Panc1 (cell line): ENCODE measurements at regions not wholly inside any gene's neighbourhood (a gene's known extent, or its start where the extent isn't known, plus 50 kb on each side); places are given as distances from the start of the nearest gene placed in this dataset.
"Not testable (repeated sequence)": the region's sequence is repeated elsewhere in the genome, so short reads cannot be mapped to it uniquely, and the experiment has no call there.

ENCODE experiments used
- ATAC-seq: fragments of 200-7000 bp; cut with Tn5 transposase; 2 replicates; pipeline ENCODE4 v1.9.1; 2020; ENCODE audit warnings: mild to moderate bottlenecking, moderate library complexity
- BruUV-seq: library from RNA; stranded (reverse); fragments of 400-500 nt; replicated peaks from 2 replicates; lab custom pipeline; 2021; lab: Mats Ljungman, UMichigan
- CTCF ChIA-PET: fragments of 300-600 bp; sonication (Branson Sonifier 250); formaldehyde crosslinking; loops from one replicate; lab custom pipeline; 2022; ENCODE audit warnings: antibody characterized with exemption; lab: Charles Lee
- POLR2A ChIA-PET: fragments of 300-600 bp; sonication (Branson Sonifier 250); formaldehyde crosslinking; loops from one replicate; lab custom pipeline; 2022; ENCODE audit warnings: antibody characterized with exemption; lab: Charles Lee
- DNase-seq: peaks from one replicate; pipeline ENCODE4 v3.0.0-alpha.2; 2010; ENCODE audit warnings: low read depth, low spot score
- H3K27ac ChIP-seq: 2 replicates; pipeline ENCODE4 v1.5.1; 2011; ENCODE audit warnings: mild to moderate bottlenecking, low read length, inconsistent platforms
- H3K27me3 ChIP-seq: fragments of 200-500 bp; sonication (Bioruptor generic); 2 replicates; pipeline ENCODE4 v1.6.0; 2014; ENCODE audit warnings: low read length, inconsistent platforms; ENCODE audit not compliant: control insufficient read depth, insufficient read depth
- H3K36me3 ChIP-seq: fragments of 200-500 bp; sonication (Bioruptor generic); 2 replicates; pipeline ENCODE4 v1.5.1; 2014; ENCODE audit warnings: inconsistent platforms, mild to moderate bottlenecking, low read length, moderate library complexity; ENCODE audit not compliant: control insufficient read depth, insufficient read depth
- H3K4me1 ChIP-seq: 2 replicates; pipeline ENCODE4 v1.5.1; 2011; ENCODE audit warnings: inconsistent platforms, mild to moderate bottlenecking, low read length, moderate library complexity; ENCODE audit not compliant: control insufficient read depth, insufficient read depth
- H3K4me3 ChIP-seq, 2 experiments: 2 replicates each; pipeline ENCODE4 v1.5.1; 2011 to 2012; ENCODE audit warnings: low read depth in 2 of 2, low read length in 2 of 2, mild to moderate bottlenecking in 2 of 2, inconsistent platforms in 1 of 2, moderate library complexity in 1 of 2
- H3K9me3 ChIP-seq: fragments of 200-500 bp; sonication (Bioruptor generic); 2 replicates; pipeline ENCODE4 v1.5.1; 2014; ENCODE audit warnings: low read depth, mild to moderate bottlenecking, inconsistent platforms, low read length, moderate library complexity; ENCODE audit not compliant: control insufficient read depth, insufficient read depth
- CTCF ChIP-seq: fragments of 450-650 bp; IDR thresholded peaks from 2 replicates; pipeline ENCODE4 v1.5.1; 2017; ENCODE audit warnings: mild to moderate bottlenecking
- POLR2AphosphoS5 ChIP-seq: IDR thresholded peaks from 2 replicates; pipeline ENCODE4 v1.6.1; 2012; ENCODE audit warnings: mild to moderate bottlenecking, low read depth, low read length, moderate library complexity
- REST ChIP-seq, 2 experiments: IDR thresholded peaks; 2 replicates each; pipeline ENCODE4 v1.6.1; 2011 to 2012; ENCODE audit warnings: low read depth in 2 of 2, control low read depth in 1 of 2, low read length in 1 of 2, mild to moderate bottlenecking in 1 of 2, moderate library complexity in 1 of 2; ENCODE audit not compliant: insufficient read depth in 1 of 2
- SIN3A ChIP-seq: IDR thresholded peaks from 2 replicates; pipeline ENCODE4 v1.6.1; 2012; ENCODE audit warnings: low read depth, mild to moderate bottlenecking, low read length, moderate library complexity, borderline replicate concordance; ENCODE audit not compliant: insufficient read depth
- TCF7L2 ChIP-seq: IDR thresholded peaks from 2 replicates; pipeline ENCODE4 v1.6.1; 2011; ENCODE audit warnings: mild to moderate bottlenecking, low read depth, low read length, inconsistent platforms
- in situ Hi-C: cut with HindIII; loops from 2 replicates; pipeline ENCODE4 v1.10.0; 2016; ENCODE audit warnings: low sequenced_read_pairs, low pct_unique_long_range_greater_than_20kb
- intact Hi-C: fragments of 100-400 bp; cut with micrococcal nuclease; formaldehyde crosslinking; loops from one replicate; pipeline ENCODE4 v1.10.0; 2022; ENCODE audit not compliant: unreplicated experiment

- H3K36me3 ChIP-seq: no peaks in the 10 kb centered on the region
- no peaks in the 10 kb centered on the region for H3K27me3 ChIP-seq
- no peak overlapping the region for H3K27ac ChIP-seq
- in situ Hi-C loops (no loop called here), intact Hi-C loops (no loop called here)
- ATAC-seq: no peak
- TF ChIP-seq TCF7L2 (no peak), SIN3A (no peak), REST (IDR thresholded peaks at IDR 0.05; ENCODE audit: insufficient read depth in 1 of 2, low read depth in 2 of 2, low read length in 1 of 2) (no peak), POLR2AphosphoS5 (no peak), CTCF (no peak)
- ChIA-PET CTCF (no interaction called here), POLR2A (no interaction called here)
- H3K4me3 ChIP-seq: no peak overlapping the region
- BruUV-seq: no TSS peak
- no peaks in the 10 kb centered on the region for H3K4me1 ChIP-seq
- DNase-seq: no peak
- H3K9me3 ChIP-seq: no peaks in the 10 kb centered on the region
Measured at GRCh38 chr4:40688446-40689095, 58.9 kb upstream of the RBM47 start.

- no peak for TF ChIP-seq CTCF
- BruUV-seq: no TSS peak
- Histone ChIP-seq H3K4me3 (no peak overlapping the region), H3K27ac (no peak overlapping the region), H3K4me1 (no peaks in the 10 kb centered on the region), H3K36me3 (no peaks in the 10 kb centered on the region), H3K9me3 (no peaks in the 10 kb centered on the region), H3K27me3 (no peaks in the 10 kb centered on the region)
- in situ Hi-C loops (no loop called here), intact Hi-C loops (no loop called here)
- DNase-seq: no peak
- POLR2A ChIA-PET: interaction anchor here (0.6 kb wide), 1 partner anchor 98 kb away, joined by 5 read pairs; no protein-coding TSS in a partner anchor
- no peak for ATAC-seq
- CTCF ChIA-PET: no interaction called here
Measured at GRCh38 chr4:40693946-40694345, 55.8 kb upstream of the NSUN7 start.

GRCh38 chr4:40697476-40697875 is 52.3 kb upstream of the NSUN7 start:
- in situ Hi-C loops, H3K4me1 ChIP-seq, H3K4me3 ChIP-seq, CTCF ChIA-PET, H3K36me3 ChIP-seq, H3K27me3 ChIP-seq, H3K27ac ChIP-seq, ATAC-seq, POLR2A ChIA-PET, DNase-seq, intact Hi-C loops, H3K9me3 ChIP-seq, BruUV-seq: not testable (repeated sequence)
